ENCODE measurements at regions not wholly inside any gene's neighbourhood (a gene's known extent, or its start where the extent isn't known, plus 50 kb on each side); places are given as distances from the start of the nearest gene placed in this dataset.
A peak's percentile ranks its signal among the peaks of the same experiment; 100 is the strongest.

GRCh38 chr1:11412141-11412540 is 66.8 kb upstream of the DISP3 start:
- Histone ChIP-seq H3K4me3 (no peak overlapping the region), H3K4me1 (no peaks in the 10 kb centered on the region), H3K36me3 (no peaks in the 10 kb centered on the region), H3K9me3 (no peaks in the 10 kb centered on the region), H3K27me3 (replicated peaks in 1 of 7) (peaks cover 0 to 48% (median 10%) of the 10 kb centered on the region in 7 donors), H3K27ac (no peak overlapping the region)
- intact Hi-C loops (cut with DNase I; ENCODE audit: low total_unique reads), result no loop called here
- 70 to 88% (median 74%) methylated on average over 3 of the region's 3 CpGs for WGBS, 5 donors
- TF ChIP-seq POLR2AphosphoS5 (IDR thresholded peaks at IDR 0.05) (no peak), CTCF (IDR thresholded peaks at IDR 0.05 in 8 of 11, conservative IDR thresholded peaks at IDR 0.05 in 3 of 11) (no peak), POLR2A (IDR thresholded peaks at IDR 0.05) (no peak)
- peak; percentile 17 for DNase-seq

- intact Hi-C loops (cut with DNase I; ENCODE audit: low total_unique reads), result no loop called here
- no peak for DNase-seq
- Histone ChIP-seq H3K4me3 (no peak overlapping the region), H3K27me3 (replicated peaks in 1 of 7) (peaks cover 0 to 59% (median 10%) of the 10 kb centered on the region in 7 donors), H3K4me1 (no peaks in the 10 kb centered on the region), H3K9me3 (no peaks in the 10 kb centered on the region), H3K27ac (no peak overlapping the region), H3K36me3 (no peaks in the 10 kb centered on the region)
- WGBS, 5 donors, result 54 to 65% (median 58%) methylated on average over 8 of the region's 8 CpGs
- TF ChIP-seq CTCF (IDR thresholded peaks at IDR 0.05 in 8 of 11, conservative IDR thresholded peaks at IDR 0.05 in 3 of 11) (no peak), POLR2AphosphoS5 (IDR thresholded peaks at IDR 0.05) (no peak), POLR2A (IDR thresholded peaks at IDR 0.05) (no peak)
These were observed 65.0 kb upstream of the DISP3 start for GRCh38 chr1:11413986-11414391.

- H3K27me3 ChIP-seq (replicated peaks in 1 of 7), result peaks cover 0 to 60% (median 10%) of the 10 kb centered on the region in 7 donors
These were observed 63.9 kb upstream of the DISP3 start for GRCh38 chr1:11414926-11415538.

More at GRCh38 chr1:11414926-11415538, 63.9 kb upstream of the DISP3 start:
- WGBS, 5 donors, result 73 to 85% (median 77%) methylated on average over 18 to 19 of the region's 19 CpGs
- no peak overlapping the region for H3K27ac ChIP-seq
- no peaks in the 10 kb centered on the region for H3K36me3 ChIP-seq
- intact Hi-C loops (cut with DNase I; ENCODE audit: low total_unique reads), result no loop called here
- H3K9me3 ChIP-seq, result no peaks in the 10 kb centered on the region
- TF ChIP-seq POLR2A (IDR thresholded peaks at IDR 0.05) (no peak), POLR2AphosphoS5 (IDR thresholded peaks at IDR 0.05) (no peak), CTCF (IDR thresholded peaks at IDR 0.05 in 8 of 11, conservative IDR thresholded peaks at IDR 0.05 in 3 of 11) (no peak)
- DNase-seq, result no peak
- H3K4me1 ChIP-seq, result no peaks in the 10 kb centered on the region
- H3K4me3 ChIP-seq, result no peak overlapping the region
